LNCAP (cell line): ENCODE measurements at regions not wholly inside any gene's neighbourhood (a gene's known extent, or its start where the extent isn't known, plus 50 kb on each side); places are given as distances from the start of the nearest gene placed in this dataset.

Source experiments
- CTCF ChIP-seq: fragments of 450-650 bp; IDR thresholded peaks from 2 replicates; pipeline ENCODE4 v1.5.1; 2017; ENCODE audit warnings: mild to moderate bottlenecking

DNA sequence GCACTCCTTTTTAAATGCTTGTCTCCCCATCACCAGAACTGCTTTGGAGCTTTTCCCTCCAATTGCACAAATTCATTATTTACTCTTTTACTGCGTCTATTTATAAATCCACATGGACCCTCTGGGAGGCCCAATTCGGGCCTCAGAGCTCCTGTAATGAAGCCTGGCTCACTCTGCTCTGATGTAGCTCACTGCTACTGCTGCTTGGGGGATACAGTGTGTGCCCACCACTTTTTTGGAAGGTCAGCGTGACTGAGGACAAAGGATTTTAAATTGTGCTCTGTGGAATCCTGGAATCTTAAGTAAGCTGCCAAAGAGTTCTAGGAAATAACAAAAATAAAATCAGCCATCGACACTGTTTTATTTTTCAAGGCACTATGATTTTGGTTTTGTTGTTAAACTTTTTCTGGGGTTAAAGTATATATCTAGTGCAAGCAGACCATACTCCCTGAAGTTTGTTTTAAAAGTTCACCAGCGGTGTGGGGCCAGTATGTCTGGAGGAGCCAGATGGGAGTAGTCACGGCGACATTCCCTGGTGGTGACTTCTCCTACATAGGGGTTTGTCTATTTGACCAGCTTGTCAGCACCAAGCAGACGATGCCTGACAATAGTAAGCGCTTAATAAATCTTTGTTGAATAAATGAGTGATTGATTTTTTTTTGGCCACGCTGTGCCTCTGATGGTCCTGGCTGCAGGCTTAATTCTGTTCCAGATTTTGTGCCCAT lies 142.8 kb downstream of the TMEM38B start:
- TF ChIP-seq CTCF: no peak

- TF ChIP-seq CTCF: no peak
These were observed 147.2 kb downstream of the TMEM38B start for GRCh38 chr9:105841562-105841961.

- peak; percentile 90 for TF ChIP-seq CTCF
These were observed 147.8 kb downstream of the TMEM38B start for GRCh38 chr9:105842023-105842644.

DNA sequence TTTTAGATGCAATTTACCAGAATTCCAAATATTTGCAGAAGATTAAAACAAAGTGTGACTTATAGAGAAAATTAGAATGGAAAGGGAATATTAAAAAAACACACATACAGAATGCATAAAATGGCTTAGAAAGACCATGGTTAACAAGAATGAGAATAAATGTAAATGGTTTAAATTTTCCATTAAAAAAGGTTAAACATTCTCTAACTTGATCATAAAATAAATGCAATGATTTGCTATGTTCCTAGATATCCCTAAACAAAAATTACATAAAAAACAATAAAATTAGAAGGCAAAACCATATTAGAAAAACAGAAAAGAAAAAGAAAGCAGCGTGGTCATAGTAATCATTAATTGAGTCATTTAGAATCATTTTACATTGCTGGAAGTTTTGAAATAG lies 152.5 kb downstream of the TMEM38B start:
- no peak for TF ChIP-seq CTCF

- TF ChIP-seq CTCF: no peak
These were observed 156.6 kb downstream of the TMEM38B start for GRCh38 chr9:105850852-105851500.

GRCh38 chr9:105854026-105854782 lies 159.9 kb downstream of the TMEM38B start:
- TF ChIP-seq CTCF: no peak

DNA sequence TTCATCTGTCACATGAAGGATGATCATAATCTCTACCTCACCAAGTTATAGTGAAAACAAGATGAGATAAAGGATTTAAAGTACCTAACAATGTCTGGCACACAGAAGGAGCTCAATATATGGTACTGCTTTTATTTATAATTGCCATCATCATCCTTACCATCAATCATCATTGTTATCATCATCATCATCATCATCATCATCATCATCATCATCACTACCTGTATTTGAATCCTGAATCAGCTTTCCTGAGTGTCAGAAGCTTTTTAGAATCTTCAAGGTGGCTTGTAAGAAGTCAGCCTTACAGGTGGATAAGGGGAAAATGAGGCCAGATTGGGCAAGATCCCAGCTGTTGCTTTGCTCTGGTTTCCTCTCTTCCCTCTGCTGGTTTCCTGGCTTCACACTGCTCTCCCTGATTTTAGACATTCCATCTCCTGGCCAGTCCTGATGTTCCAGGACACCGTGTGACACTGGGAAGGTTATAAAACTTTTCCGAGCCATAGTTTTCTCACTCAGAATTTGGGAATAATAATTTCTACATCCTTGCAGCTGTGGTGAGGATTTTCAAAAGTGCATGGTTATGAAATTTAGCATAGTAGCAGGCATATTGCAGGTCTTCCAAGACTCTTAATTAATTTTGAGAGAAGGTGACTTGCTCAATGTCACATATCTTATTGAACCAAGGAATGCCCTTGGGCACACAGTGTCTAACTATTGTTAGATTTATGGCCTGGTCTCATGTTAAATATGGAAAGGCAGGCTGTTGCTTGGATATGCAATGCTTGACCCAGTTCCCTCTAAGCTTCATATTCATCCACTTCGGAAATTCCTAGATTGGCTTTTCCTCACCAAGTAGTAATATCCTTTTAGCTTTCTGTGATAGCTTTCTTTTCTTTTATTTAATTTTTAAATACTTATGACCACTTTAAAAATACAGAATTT lies 160.7 kb downstream of the TMEM38B start:
- no peak for TF ChIP-seq CTCF
